ENCODE measurements at regions not wholly inside any gene's neighbourhood (a gene's known extent, or its start where the extent isn't known, plus 50 kb on each side); places are given as distances from the start of the nearest gene placed in this dataset.
A peak's percentile ranks its signal among the peaks of the same experiment; 100 is the strongest.

DNA sequence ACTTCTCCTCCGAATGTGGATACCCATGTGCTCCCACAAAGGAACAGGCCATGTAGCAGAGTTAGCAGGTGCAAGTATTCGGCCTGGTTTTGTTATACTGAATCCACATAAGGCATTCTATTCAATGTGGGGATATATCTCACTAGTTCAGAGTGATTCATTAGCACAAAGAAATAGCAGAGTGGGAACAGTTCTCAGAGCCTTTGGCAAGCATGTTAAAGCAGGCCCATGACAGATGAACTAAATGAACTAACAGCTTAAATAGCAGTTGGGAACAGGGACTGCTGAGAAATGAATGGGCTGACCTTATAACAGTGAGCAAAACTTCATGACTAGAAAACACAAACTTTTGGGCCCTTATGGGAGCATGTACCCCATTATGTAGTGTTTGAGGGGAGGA, 352.0 kb downstream of the FLRT2 start:
- no peak for TF ChIP-seq CTCF (conservative IDR thresholded peaks at IDR 0.05; ENCODE audit: control insufficient read depth, insufficient read depth, low read depth, low read length)
- no peak for DNase-seq (ENCODE audit: low read depth)
- H3K4me3 ChIP-seq (ENCODE audit: control insufficient read depth, low read depth, low read length), result no peak overlapping the region

- DNase-seq (ENCODE audit: low read depth), result no peak
- TF ChIP-seq CTCF (conservative IDR thresholded peaks at IDR 0.05; ENCODE audit: control insufficient read depth, insufficient read depth, low read depth, low read length), result no peak
- no peak overlapping the region for H3K4me3 ChIP-seq (ENCODE audit: control insufficient read depth, low read depth, low read length)
Measured at GRCh38 chr14:85878874-85879273, 348.9 kb downstream of the FLRT2 start.

DNA sequence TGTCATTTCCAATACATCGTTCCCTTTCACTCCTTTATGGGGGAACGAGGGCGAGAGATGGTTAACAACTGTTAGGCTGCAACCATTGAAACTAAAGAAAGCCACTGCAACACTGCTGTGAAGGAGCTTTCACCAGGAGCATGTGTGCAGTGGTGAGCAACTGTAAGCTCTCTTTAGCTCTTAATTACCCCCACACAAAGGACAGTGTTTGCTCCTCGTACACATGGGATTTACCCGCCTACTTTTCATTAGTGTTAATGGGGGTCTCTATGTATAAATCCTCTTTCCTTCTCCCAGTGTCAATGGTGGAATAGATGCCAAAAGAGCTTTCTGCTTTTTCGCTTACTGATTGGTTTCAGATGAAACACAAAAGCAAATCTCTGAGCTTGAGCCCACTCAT, 343.1 kb downstream of the FLRT2 start:
- TF ChIP-seq CTCF (conservative IDR thresholded peaks at IDR 0.05; ENCODE audit: control insufficient read depth, insufficient read depth, low read depth, low read length), result no peak
- no peak overlapping the region for H3K4me3 ChIP-seq (ENCODE audit: control insufficient read depth, low read depth, low read length)
- no peak for DNase-seq (ENCODE audit: low read depth)

- no peak for DNase-seq (ENCODE audit: low read depth)
- no peak overlapping the region for H3K4me3 ChIP-seq (ENCODE audit: control insufficient read depth, low read depth, low read length)
- TF ChIP-seq CTCF (conservative IDR thresholded peaks at IDR 0.05; ENCODE audit: control insufficient read depth, insufficient read depth, low read depth, low read length), result peak; percentile 17
Measured at GRCh38 chr14:85867450-85867849, 337.5 kb downstream of the FLRT2 start.

DNA sequence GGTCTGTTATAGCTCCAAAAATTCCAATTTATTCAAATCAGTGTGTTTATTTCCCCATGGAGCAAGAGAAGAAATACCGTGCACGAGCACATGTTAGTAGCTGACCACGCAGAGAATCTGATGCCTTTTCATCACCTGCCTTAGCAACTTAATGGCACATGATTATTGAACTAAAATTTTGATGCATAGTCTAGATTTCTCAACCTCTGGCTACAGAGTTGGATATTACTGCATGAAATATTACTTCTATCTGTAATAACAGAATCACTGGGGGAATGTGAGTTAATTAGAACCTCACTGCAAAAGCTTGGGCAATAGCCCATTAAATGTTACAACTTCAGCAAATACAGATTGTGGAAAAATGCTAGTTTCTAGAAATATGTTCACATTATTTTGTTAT, 335.8 kb downstream of the FLRT2 start:
- no peak for DNase-seq (ENCODE audit: low read depth)
- no peak for TF ChIP-seq CTCF (conservative IDR thresholded peaks at IDR 0.05; ENCODE audit: control insufficient read depth, insufficient read depth, low read depth, low read length)
- no peak overlapping the region for H3K4me3 ChIP-seq (ENCODE audit: control insufficient read depth, low read depth, low read length)

- DNase-seq (ENCODE audit: low read depth), result no peak
- no peak overlapping the region for H3K4me3 ChIP-seq (ENCODE audit: control insufficient read depth, low read depth, low read length)
- no peak for TF ChIP-seq CTCF (conservative IDR thresholded peaks at IDR 0.05; ENCODE audit: control insufficient read depth, insufficient read depth, low read depth, low read length)
Measured at GRCh38 chr14:85858634-85859033, 328.7 kb downstream of the FLRT2 start.

GRCh38 chr14:85856430-85856829, 326.5 kb downstream of the FLRT2 start:
- H3K4me3 ChIP-seq (ENCODE audit: control insufficient read depth, low read depth, low read length), result no peak overlapping the region
- peak; percentile 16 for DNase-seq (ENCODE audit: low read depth)
- peak; percentile 32 for TF ChIP-seq CTCF (conservative IDR thresholded peaks at IDR 0.05; ENCODE audit: control insufficient read depth, insufficient read depth, low read depth, low read length)
